ENCODE measurements at regions not wholly inside any gene's neighbourhood (a gene's known extent, or its start where the extent isn't known, plus 50 kb on each side); places are given as distances from the start of the nearest gene placed in this dataset.

DNA sequence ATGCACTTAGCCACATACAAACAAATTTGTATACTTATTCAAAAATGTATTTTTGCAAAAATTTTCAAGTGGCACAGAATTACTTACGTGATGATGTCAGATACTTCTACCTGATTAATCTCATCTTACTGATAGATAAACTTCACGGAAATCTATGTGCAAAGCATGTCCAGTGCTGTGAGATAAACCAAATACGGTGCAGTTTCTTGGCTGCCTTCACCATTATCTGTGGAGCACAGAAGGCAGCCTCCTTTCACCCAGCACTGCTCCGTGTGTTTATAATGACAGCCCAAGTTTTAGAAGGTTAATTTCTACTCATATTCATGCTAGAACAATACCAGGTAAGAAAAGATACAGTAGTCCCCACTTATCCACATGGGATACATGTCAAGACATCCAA is 59.0 kb upstream of the PDE10A start:
- no peak for DNase-seq (ENCODE audit: low spot score)
- TF ChIP-seq, protein P1, sequence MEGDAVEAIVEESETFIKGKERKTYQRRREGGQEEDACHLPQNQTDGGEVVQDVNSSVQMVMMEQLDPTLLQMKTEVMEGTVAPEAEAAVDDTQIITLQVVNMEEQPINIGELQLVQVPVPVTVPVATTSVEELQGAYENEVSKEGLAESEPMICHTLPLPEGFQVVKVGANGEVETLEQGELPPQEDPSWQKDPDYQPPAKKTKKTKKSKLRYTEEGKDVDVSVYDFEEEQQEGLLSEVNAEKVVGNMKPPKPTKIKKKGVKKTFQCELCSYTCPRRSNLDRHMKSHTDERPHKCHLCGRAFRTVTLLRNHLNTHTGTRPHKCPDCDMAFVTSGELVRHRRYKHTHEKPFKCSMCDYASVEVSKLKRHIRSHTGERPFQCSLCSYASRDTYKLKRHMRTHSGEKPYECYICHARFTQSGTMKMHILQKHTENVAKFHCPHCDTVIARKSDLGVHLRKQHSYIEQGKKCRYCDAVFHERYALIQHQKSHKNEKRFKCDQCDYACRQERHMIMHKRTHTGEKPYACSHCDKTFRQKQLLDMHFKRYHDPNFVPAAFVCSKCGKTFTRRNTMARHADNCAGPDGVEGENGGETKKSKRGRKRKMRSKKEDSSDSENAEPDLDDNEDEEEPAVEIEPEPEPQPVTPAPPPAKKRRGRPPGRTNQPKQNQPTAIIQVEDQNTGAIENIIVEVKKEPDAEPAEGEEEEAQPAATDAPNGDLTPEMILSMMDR (IDR thresholded peaks at IDR 0.05; ENCODE audit: extremely low read depth, missing control alignments) = no peak

DNA sequence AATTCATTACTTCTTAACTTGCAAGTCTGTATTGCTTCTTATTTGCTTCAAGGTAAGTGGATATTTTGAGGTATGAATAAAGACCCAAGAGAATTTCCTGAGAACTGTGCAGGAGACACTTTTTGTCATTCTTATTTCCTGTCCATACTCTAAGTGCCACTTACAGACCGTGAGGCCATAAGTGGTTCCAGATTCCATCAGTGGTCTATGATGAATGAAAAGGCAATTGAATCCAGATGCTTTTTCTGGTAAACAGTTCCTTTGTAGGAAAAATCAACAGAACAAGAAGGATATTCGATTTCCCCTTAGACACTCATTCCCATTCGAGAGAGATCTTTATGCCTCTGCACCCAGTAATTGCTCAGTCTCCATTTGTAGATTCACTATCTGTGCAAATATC is 58.3 kb upstream of the PDE10A start:
- TF ChIP-seq, protein P1 (IDR thresholded peaks at IDR 0.05; ENCODE audit: extremely low read depth, missing control alignments) = no peak
- no peak for DNase-seq (ENCODE audit: low spot score)

DNA sequence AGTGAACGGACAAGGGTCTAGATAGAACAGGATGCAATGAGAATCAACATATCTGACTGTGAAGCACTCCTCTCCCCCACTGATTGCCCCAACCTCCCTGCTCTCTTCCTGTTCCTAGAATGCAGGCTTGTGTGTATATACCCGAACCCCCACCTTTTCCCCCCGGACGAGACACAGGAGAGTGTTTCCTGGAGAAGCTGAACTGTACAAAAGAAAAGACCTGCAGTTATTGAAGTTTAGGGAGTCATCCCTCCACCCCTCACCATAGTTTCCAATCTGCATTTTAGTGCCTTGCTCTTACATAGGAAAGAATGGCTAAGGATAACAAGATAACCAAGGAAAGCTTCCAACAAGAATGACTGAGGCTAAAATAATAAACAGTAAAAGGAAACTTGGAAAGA is 55.5 kb upstream of the PDE10A start:
- no peak for DNase-seq (ENCODE audit: low spot score)
- TF ChIP-seq, protein P1 (IDR thresholded peaks at IDR 0.05; ENCODE audit: extremely low read depth, missing control alignments) = no peak

DNA sequence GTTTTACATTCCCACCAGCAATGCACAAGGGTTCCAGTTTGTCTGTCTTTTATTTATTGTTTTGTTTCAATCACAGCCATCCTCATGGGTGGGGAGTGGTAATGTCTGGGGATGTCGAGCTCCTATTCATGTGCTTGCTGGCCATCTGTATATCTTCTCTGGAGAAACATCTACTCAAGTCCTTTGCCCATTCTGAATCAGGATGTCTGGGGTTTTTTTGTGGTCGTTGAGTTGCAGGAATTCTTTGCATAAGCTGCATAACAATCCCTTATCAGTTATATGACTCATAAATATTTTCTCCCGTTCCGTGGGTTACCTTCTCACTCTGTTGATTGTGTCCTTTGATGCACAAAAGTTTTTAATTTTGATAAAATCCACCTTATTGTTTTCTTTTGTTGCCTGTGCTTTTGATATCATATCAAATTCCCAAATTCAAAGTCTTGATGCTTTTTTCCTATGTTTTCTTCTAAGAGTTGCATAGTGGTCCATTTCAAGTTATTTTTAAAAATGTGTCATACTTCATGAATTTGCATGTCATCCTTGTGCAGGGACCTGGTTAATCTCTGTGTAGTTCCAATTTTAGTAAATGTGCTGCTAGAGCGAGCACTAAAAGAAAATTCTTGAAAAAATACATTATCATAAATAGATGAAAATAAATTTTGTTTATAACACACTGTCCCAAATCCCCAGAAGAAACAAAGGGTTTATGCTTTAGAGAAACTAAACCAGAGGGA is 54.9 kb upstream of the PDE10A start:
- no peak for DNase-seq (ENCODE audit: low spot score)
- TF ChIP-seq, protein P1 (IDR thresholded peaks at IDR 0.05; ENCODE audit: extremely low read depth, missing control alignments) = no peak

DNA sequence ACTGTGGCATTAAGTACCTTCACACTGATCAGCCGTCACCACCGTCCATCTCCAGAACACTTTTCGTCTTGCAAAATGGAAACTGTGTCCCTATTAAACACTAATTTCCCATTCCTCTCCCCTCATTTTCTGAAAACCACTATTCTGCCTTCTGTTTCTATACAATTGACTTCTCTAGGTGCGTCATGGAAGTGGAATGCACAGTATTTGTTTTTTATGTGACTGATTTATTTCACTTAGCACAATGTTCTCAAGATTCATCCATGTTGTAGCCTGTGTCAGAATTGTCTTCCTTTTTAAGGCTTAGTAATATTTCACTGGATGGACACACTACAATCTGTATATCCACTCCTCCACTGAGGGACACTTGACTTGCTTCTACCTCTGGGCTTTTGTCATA is 53.8 kb upstream of the PDE10A start:
- TF ChIP-seq, protein P1 (IDR thresholded peaks at IDR 0.05; ENCODE audit: extremely low read depth, missing control alignments) = no peak
- no peak for DNase-seq (ENCODE audit: low spot score)

DNA sequence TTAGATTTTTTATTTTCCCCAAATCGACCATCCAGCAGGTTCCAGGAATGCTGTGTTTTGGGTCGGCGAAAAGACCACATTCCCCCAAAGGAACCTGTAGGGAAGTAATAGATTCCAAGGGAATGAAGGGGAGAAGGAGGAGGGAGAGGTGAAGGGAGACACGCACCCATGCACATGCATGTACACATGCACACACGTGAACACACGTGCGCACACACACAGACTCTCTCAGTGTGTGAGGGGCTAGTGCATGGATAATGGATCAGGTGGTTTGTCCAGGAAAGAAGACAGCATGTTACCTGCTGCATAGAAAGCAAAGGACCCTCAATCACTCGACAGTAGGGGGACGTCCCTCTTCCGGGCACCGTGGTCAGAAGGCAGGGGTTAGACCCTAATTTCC is 52.4 kb upstream of the PDE10A start:
- TF ChIP-seq, protein P1 (IDR thresholded peaks at IDR 0.05; ENCODE audit: extremely low read depth, missing control alignments) = no peak
- DNase-seq (ENCODE audit: low spot score) = no peak

DNA sequence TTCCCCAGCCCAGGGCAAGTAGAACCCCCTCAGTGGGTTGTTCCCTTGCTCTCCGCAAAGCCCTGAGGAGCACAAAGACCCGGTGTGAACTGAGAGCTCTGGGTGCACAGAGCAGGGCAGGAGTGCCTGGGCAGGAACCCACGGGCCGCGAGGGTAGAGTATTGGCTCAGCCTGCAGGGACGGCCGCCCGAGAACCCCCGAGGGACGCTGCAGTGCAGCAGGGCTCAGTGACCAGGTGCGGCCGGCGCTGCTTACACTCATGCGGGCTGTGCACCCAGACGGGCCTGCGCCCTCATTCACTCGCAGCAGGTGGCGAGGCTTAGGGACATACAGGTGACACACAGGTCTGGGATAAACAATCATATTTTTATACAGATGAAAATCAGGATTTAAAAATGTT is 51.9 kb upstream of the PDE10A start:
- DNase-seq (ENCODE audit: low spot score) = no peak
- TF ChIP-seq, protein P1 (IDR thresholded peaks at IDR 0.05; ENCODE audit: extremely low read depth, missing control alignments) = no peak

Data from GM20000 (cell line).